ENCODE measurements at regions not wholly inside any gene's neighbourhood (a gene's known extent, or its start where the extent isn't known, plus 50 kb on each side); places are given as distances from the start of the nearest gene placed in this dataset.

GRCh38 chr6:71420693-71421328 is 132.2 kb downstream of the OGFRL1 start:
- TF ChIP-seq CTCF (IDR thresholded peaks at IDR 0.05) (peak in 1 of 5 experiments; percentile 3), EP300 (IDR thresholded peaks at IDR 0.05) (peak; percentile 56 to 99)
